Left lung (tissue), 4 donors: ENCODE measurements at regions not wholly inside any gene's neighbourhood (a gene's known extent, or its start where the extent isn't known, plus 50 kb on each side); places are given as distances from the start of the nearest gene placed in this dataset.
A peak's percentile ranks its signal among the peaks of the same experiment; 100 is the strongest.

Experiments used
- ATAC-seq: fragments of 200-7000 bp; cut with Tn5 transposase; one replicate; pipeline ENCODE4 v1.9.1; 2020; ENCODE audit warnings: moderate library complexity
- DNase-seq, 4 donors: peaks; one replicate each; pipeline ENCODE4 v3.0.0-alpha.2; 2013 to 2020
- H3K27ac ChIP-seq, 2 donors: fragments of 200-600 bp; sonication (generic) in 1 of 2; one replicate each; pipeline versions ENCODE4 v1.5.0 to v1.8.0; 2020 to 2021
- H3K27me3 ChIP-seq, 2 donors: fragments of 200-600 bp; sonication (generic) in 1 of 2; one replicate each; pipeline versions ENCODE4 v1.5.0 to v1.8.0; 2020 to 2021
- H3K36me3 ChIP-seq, 2 donors: fragments of 200-600 bp; sonication (generic) in 1 of 2; one replicate each; pipeline versions ENCODE4 v1.5.0 to v1.8.0; 2020 to 2021
- H3K4me1 ChIP-seq, 2 donors: fragments of 200-600 bp; one replicate each; pipeline ENCODE4 v1.8.0; 2021
- H3K4me3 ChIP-seq, 2 donors: fragments of 200-600 bp; sonication (generic) in 1 of 2; one replicate each; pipeline versions ENCODE4 v1.5.0 to v1.8.0; 2020 to 2021; ENCODE audit warnings: mild to moderate bottlenecking in 1 of 2
- H3K9me3 ChIP-seq, 2 donors: fragments of 200-600 bp; sonication (generic) in 1 of 2; one replicate each; pipeline versions ENCODE4 v1.5.0 to v1.8.0; 2020 to 2021
- CTCF ChIP-seq, 2 donors: fragments of 200-600 bp; sonication (generic) in 1 of 2; IDR thresholded peaks; one replicate each; pipeline versions ENCODE4 v1.5.0 to v1.8.0; 2021; ENCODE audit warnings: antibody characterized with exemption in 2 of 2
- intact Hi-C, 2 donors: fragments of 100-400 bp; cut with DNase I; formaldehyde crosslinking; loops; one replicate each; pipeline versions ENCODE4 v1.11.2 to v1.14.2; 2022
- donor health status: DM: no; HTN: yes; CAD: no.
- donor health status: DM: no; HTN: no; CAD: no.

- no peaks in the 10 kb centered on the region for H3K27me3 ChIP-seq
- DNase-seq, result no peak
- H3K4me3 ChIP-seq, result no peak overlapping the region
- H3K27ac ChIP-seq, result no peak overlapping the region
- no peak for TF ChIP-seq CTCF (IDR thresholded peaks at IDR 0.05)
- peak; percentile 14 for ATAC-seq
- H3K36me3 ChIP-seq, result no peaks in the 10 kb centered on the region
- H3K9me3 ChIP-seq, result no peaks in the 10 kb centered on the region
- peaks cover 8 to 14% of the 10 kb centered on the region in 2 donors for H3K4me1 ChIP-seq
- intact Hi-C loops, result no loop called here
Observed at GRCh38 chr1:228960705-228961104, 225.4 kb downstream of the RHOU start.

GRCh38 chr1:228961511-228961910 is 226.2 kb downstream of the RHOU start:
- no peak for TF ChIP-seq CTCF (IDR thresholded peaks at IDR 0.05)
- Histone ChIP-seq H3K4me3 (no peak overlapping the region), H3K36me3 (no peaks in the 10 kb centered on the region), H3K27me3 (no peaks in the 10 kb centered on the region), H3K9me3 (no peaks in the 10 kb centered on the region), H3K27ac (no peak overlapping the region), H3K4me1 (peaks cover 8 to 14% of the 10 kb centered on the region in 2 donors)
- no peak for ATAC-seq
- DNase-seq, result no peak
- intact Hi-C loops, result no loop called here

GRCh38 chr1:228963795-228964177 is 228.5 kb downstream of the RHOU start:
- H3K4me1 ChIP-seq, result peaks cover 8 to 14% of the 10 kb centered on the region in 2 donors
- intact Hi-C loops, result no loop called here
- peak overlapping the region; percentile 29 to 48 for H3K27ac ChIP-seq
- no peaks in the 10 kb centered on the region for H3K9me3 ChIP-seq
- H3K27me3 ChIP-seq, result no peaks in the 10 kb centered on the region
- H3K4me3 ChIP-seq, result no peak overlapping the region
- no peak for ATAC-seq
- DNase-seq, result no peak
- no peak for TF ChIP-seq CTCF (IDR thresholded peaks at IDR 0.05)
- no peaks in the 10 kb centered on the region for H3K36me3 ChIP-seq

- peak in 1 of 4 donors; percentile 36 for DNase-seq
- no peak for TF ChIP-seq CTCF (IDR thresholded peaks at IDR 0.05)
Observed at GRCh38 chr1:228964178-228965089, 229.2 kb downstream of the RHOU start.

GRCh38 chr1:228968891-228969606 is 233.8 kb downstream of the RHOU start:
- H3K36me3 ChIP-seq, result no peaks in the 10 kb centered on the region
- H3K27ac ChIP-seq, result no peak overlapping the region
- TF ChIP-seq CTCF (IDR thresholded peaks at IDR 0.05), result no peak
- no peaks in the 10 kb centered on the region for H3K9me3 ChIP-seq
- DNase-seq (peak in 1 of 4 donors; percentile 76), ATAC-seq (peak; percentile 22)
- no peaks in the 10 kb centered on the region for H3K27me3 ChIP-seq
- peaks cover 0 to 3% of the 10 kb centered on the region in 2 donors for H3K4me1 ChIP-seq
- H3K4me3 ChIP-seq, result no peak overlapping the region
- intact Hi-C loops, result no loop called here

More at GRCh38 chr1:228964178-228965089, 229.2 kb downstream of the RHOU start:
- Histone ChIP-seq H3K27me3 (no peaks in the 10 kb centered on the region), H3K4me1 (peaks cover 8 to 14% of the 10 kb centered on the region in 2 donors), H3K27ac (peak overlapping the region; percentile 29 to 48), H3K4me3 (no peak overlapping the region), H3K36me3 (no peaks in the 10 kb centered on the region), H3K9me3 (no peaks in the 10 kb centered on the region)
- peak; percentile 84 for ATAC-seq
- intact Hi-C loops, result no loop called here
